Spinal cord (tissue), 9 donors: ENCODE measurements at regions not wholly inside any gene's neighbourhood (a gene's known extent, or its start where the extent isn't known, plus 50 kb on each side); places are given as distances from the start of the nearest gene placed in this dataset.
"Not testable (repeated sequence)": the region's sequence is repeated elsewhere in the genome, so short reads cannot be mapped to it uniquely, and the experiment has no call there.

Experiments used
- DNase-seq, 6 donors: peaks; one replicate each; pipeline versions ENCODE4 v3.0.0 to v3.0.0-alpha.2; 2013 to 2015; ENCODE audit warnings: low spot score in 6 of 6, low read depth in 4 of 6
- H3K27ac ChIP-seq: one replicate; pipeline ENCODE4 v1.5.1; 2013; ENCODE audit warnings: low read depth, low read length, control low read depth
- H3K27me3 ChIP-seq: one replicate; pipeline ENCODE4 v1.6.1; 2013; ENCODE audit warnings: low read length; ENCODE audit not compliant: control insufficient read depth, insufficient read depth
- H3K36me3 ChIP-seq: one replicate; pipeline ENCODE4 v1.6.1; 2013; ENCODE audit warnings: low read length; ENCODE audit not compliant: control insufficient read depth, insufficient read depth
- H3K4me1 ChIP-seq: one replicate; pipeline ENCODE4 v1.6.1; 2013; ENCODE audit warnings: low read length; ENCODE audit not compliant: control insufficient read depth, insufficient read depth
- H3K4me3 ChIP-seq: one replicate; pipeline ENCODE4 v1.5.1; 2013; ENCODE audit warnings: low read depth, low read length, control low read depth
- H3K9me3 ChIP-seq: one replicate; pipeline ENCODE4 v1.6.1; 2013; ENCODE audit warnings: low read length; ENCODE audit not compliant: control insufficient read depth, insufficient read depth
- WGBS: methylation state at CpG from one replicate; pipeline ENCODE4 v1.1.5; 2013; ENCODE audit warnings: missing lambda C conversion rate; ENCODE audit not compliant: insufficient coverage; 5-methylcytosine and 5-hydroxymethylcytosine counted together
- donor health status: healthy.

GRCh38 chr3:150345021-150345538, 63.0 kb upstream of the TSC22D2 start:
- WGBS = 83% methylated on average over 8 of the region's 10 CpGs
- peaks cover 5% of the 10 kb centered on the region for H3K4me1 ChIP-seq
- no peak for DNase-seq
- no peaks in the 10 kb centered on the region for H3K9me3 ChIP-seq
- H3K27ac ChIP-seq = no peak overlapping the region
- H3K4me3 ChIP-seq = no peak overlapping the region
- H3K36me3 ChIP-seq = no peaks in the 10 kb centered on the region
- H3K27me3 ChIP-seq = no peaks in the 10 kb centered on the region

DNA sequence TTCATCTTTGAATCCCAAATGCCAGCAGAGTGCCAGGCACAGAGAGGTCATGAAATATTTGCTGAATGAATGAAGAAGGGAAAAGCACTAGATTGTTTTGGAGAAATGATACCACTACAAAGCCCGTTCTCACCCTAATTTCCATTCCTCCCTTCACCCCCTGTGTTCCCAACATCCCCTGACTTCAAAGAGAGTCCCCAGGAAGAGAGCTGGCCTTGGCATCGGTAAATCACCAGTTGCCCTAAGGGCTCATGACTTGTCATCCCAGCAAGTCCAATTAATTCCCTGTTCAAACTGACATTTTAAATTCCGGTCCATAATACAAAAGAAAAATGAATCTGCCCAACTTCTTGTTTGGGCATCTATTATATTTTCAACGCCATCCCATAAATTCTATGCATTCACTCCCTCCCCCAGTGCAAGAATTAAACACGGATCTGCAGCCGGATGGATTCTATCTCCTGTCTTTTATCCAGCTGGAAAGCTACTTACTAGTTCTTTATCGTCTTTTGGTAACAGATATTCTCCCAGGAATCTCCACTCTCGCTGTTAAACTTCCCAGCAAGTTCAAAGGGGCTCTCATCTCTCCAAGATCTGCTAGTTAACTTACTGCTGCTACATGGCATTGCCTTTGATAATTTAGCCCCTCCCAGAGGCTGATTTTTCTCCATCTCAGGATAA, 63.9 kb upstream of the TSC22D2 start:
- DNase-seq = no peak
- no peaks in the 10 kb centered on the region for H3K36me3 ChIP-seq
- H3K4me1 ChIP-seq = no peaks in the 10 kb centered on the region
- no peak overlapping the region for H3K4me3 ChIP-seq
- H3K27ac ChIP-seq = no peak overlapping the region
- 63% methylated on average over 8 of the region's 8 CpGs for WGBS
- no peaks in the 10 kb centered on the region for H3K27me3 ChIP-seq
- H3K9me3 ChIP-seq = no peaks in the 10 kb centered on the region

- H3K27ac ChIP-seq = no peak overlapping the region
- no peaks in the 10 kb centered on the region for H3K9me3 ChIP-seq
- H3K4me1 ChIP-seq = no peaks in the 10 kb centered on the region
- H3K27me3 ChIP-seq = no peaks in the 10 kb centered on the region
- WGBS = no CpG with 5 or more reads among the region's 2 CpGs
- DNase-seq = no peak
- H3K36me3 ChIP-seq = no peaks in the 10 kb centered on the region
- H3K4me3 ChIP-seq = no peak overlapping the region
Observed at GRCh38 chr3:150342896-150343467, 65.1 kb upstream of the TSC22D2 start.

GRCh38 chr3:150341891-150342290, 66.2 kb upstream of the TSC22D2 start:
- Histone ChIP-seq H3K36me3 (no peaks in the 10 kb centered on the region), H3K27me3 (no peaks in the 10 kb centered on the region), H3K9me3 (no peaks in the 10 kb centered on the region), H3K27ac (no peak overlapping the region), H3K4me1 (no peaks in the 10 kb centered on the region), H3K4me3 (no peak overlapping the region)
- WGBS = 73% methylated on average over 3 of the region's 3 CpGs
- peak in 1 of 6 donors; percentile 43 for DNase-seq

DNA sequence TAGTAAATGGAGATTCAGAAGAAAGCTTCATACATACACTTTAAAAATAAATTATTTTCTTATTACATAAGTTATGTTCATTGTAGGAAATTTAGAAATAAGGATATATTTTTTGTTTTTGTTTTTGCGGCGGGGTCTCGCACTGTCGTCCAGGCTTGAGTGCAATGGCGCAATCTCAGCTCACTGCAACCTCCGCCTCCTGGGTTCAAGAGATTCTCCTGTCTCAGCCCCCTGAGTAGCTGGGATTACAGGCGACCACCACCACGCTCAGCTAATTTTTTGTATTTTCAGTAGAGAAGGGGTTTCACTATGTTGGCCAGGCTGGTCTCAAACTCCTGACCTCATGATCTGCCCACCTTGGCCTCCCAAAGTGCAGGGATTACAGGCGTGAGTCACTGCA, 71.7 kb upstream of the TSC22D2 start:
- not testable (repeated sequence) for H3K27ac ChIP-seq, H3K4me1 ChIP-seq, H3K9me3 ChIP-seq, DNase-seq, H3K4me3 ChIP-seq, H3K27me3 ChIP-seq, H3K36me3 ChIP-seq
- 96% methylated on average over 8 of the region's 9 CpGs for WGBS

- 0% methylated on average over 1 of the region's 2 CpGs for WGBS
- no peak for DNase-seq
- Histone ChIP-seq H3K9me3 (no peaks in the 10 kb centered on the region), H3K4me1 (no peaks in the 10 kb centered on the region), H3K36me3 (no peaks in the 10 kb centered on the region), H3K27ac (no peak overlapping the region), H3K4me3 (no peak overlapping the region), H3K27me3 (no peaks in the 10 kb centered on the region)
Observed at GRCh38 chr3:150335631-150336030, 72.5 kb upstream of the TSC22D2 start.

- Histone ChIP-seq H3K4me3 (no peak overlapping the region), H3K27ac (no peak overlapping the region), H3K9me3 (no peaks in the 10 kb centered on the region), H3K27me3 (no peaks in the 10 kb centered on the region), H3K36me3 (no peaks in the 10 kb centered on the region), H3K4me1 (no peaks in the 10 kb centered on the region)
- DNase-seq = no peak
- no CpG with 5 or more reads among the region's 3 CpGs for WGBS
Observed at GRCh38 chr3:150334974-150335373, 73.1 kb upstream of the TSC22D2 start.

DNA sequence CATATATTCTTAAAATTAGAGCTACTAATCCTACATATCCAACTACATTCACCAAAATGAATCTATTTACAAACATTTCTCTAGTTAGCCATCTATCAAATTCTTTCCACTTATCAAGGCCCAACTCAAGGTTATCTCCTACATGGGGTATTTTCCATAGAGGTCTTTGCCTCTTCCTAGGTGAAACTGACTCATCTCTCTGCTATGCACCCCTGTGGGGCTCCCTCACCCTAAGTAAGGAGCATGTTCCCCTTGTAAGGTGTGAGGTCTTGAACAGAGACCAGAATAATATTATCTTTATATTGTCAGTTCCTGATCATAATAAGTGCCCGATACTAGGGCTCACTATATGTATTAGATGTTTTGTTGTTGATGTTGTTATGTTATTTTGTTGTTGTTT, 74.6 kb upstream of the TSC22D2 start:
- no peak for DNase-seq
- Histone ChIP-seq H3K27ac (no peak overlapping the region), H3K36me3 (no peaks in the 10 kb centered on the region), H3K4me3 (no peak overlapping the region), H3K4me1 (no peaks in the 10 kb centered on the region), H3K27me3 (no peaks in the 10 kb centered on the region), H3K9me3 (no peaks in the 10 kb centered on the region)
- no CpG with 5 or more reads among the region's 1 CpG for WGBS

GRCh38 chr3:150331978-150332568, 76.0 kb upstream of the TSC22D2 start:
- H3K4me1 ChIP-seq = no peaks in the 10 kb centered on the region
- H3K36me3 ChIP-seq = no peaks in the 10 kb centered on the region
- H3K27me3 ChIP-seq = no peaks in the 10 kb centered on the region
- no peak overlapping the region for H3K4me3 ChIP-seq
- no peak for DNase-seq
- no peaks in the 10 kb centered on the region for H3K9me3 ChIP-seq
- no peak overlapping the region for H3K27ac ChIP-seq
- no CpG with 5 or more reads among the region's 1 CpG for WGBS

DNA sequence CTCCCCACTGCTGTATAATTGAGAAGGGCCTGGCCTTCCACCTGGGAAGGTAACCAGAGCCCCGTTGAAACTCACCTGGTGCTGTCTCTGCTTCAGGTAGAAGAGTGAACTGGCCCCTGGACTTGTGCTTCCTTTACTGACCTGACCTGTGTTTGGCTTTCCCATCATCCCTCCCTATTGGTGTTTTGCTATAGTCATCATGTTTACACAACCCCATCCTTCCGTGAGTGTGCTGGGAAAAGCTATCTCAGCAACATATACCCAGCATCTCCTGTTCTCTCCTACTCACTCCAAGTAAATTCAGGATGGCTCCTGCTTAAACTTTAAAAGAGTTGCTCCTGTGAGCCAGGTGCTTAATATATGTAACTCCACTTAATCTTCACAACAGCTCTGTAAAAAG, 77.2 kb upstream of the TSC22D2 start:
- Histone ChIP-seq H3K4me3 (no peak overlapping the region), H3K4me1 (no peaks in the 10 kb centered on the region), H3K27me3 (no peaks in the 10 kb centered on the region), H3K27ac (no peak overlapping the region), H3K36me3 (no peaks in the 10 kb centered on the region), H3K9me3 (no peaks in the 10 kb centered on the region)
- no peak for DNase-seq
- WGBS = 83% methylated on average over 1 of the region's 2 CpGs
